HG02623 (cell line): ENCODE measurements at regions not wholly inside any gene's neighbourhood (a gene's known extent, or its start where the extent isn't known, plus 50 kb on each side); places are given as distances from the start of the nearest gene placed in this dataset.
"Not testable (repeated sequence)": the region's sequence is repeated elsewhere in the genome, so short reads cannot be mapped to it uniquely, and the experiment has no call there.

ENCODE experiments used
- ATAC-seq: cut with Tn5 transposase; IDR thresholded peaks from one replicate; pipeline ENCODE4 v1.9.1; 2021; ENCODE audit warnings: moderate library complexity; ENCODE audit not compliant: unreplicated experiment

GRCh38 chr2:107685421-107685986 is 141.2 kb upstream of the RGPD4 start:
- ATAC-seq, result no peak

GRCh38 chr2:107687073-107687472 is 139.6 kb upstream of the RGPD4 start:
- no peak for ATAC-seq

GRCh38 chr2:107688135-107688534 is 138.6 kb upstream of the RGPD4 start:
- ATAC-seq, result no peak

GRCh38 chr2:107693604-107694003 is 133.1 kb upstream of the RGPD4 start:
- ATAC-seq, result no peak

DNA sequence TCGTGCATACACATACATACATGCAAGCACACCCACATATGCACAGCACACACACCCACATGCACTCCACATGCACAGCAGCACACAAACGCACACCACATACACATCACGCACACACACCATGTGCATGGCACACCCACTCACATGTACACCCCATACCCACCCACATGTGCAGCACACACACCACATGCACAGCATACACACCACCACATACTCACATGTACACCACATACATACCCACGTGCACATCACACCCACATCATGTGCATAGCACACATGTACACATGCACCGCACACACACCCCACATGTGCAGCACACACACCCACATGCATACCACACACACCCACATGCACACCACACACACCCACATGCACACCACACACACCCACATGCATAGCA is 132.0 kb upstream of the RGPD4 start:
- ATAC-seq, result no peak

DNA sequence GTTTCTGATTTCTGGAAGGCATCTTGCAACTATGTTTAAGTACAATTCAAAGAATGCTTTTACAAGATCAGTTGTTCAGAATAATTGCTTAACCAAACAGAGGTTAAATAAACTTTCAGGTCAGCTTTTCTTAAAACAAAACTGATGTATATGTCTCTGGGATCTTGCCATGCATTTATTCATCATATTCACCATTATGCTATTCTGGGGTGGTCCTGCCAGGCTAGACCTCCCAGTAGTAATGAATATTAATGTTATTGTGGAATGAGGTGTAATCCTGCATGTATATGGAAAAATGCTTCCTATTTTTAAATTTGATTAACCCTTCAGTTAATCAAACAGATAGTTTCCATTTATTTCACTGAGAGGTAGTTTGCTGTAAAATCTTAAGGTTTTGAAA is 129.3 kb upstream of the RGPD4 start:
- no peak for ATAC-seq

DNA sequence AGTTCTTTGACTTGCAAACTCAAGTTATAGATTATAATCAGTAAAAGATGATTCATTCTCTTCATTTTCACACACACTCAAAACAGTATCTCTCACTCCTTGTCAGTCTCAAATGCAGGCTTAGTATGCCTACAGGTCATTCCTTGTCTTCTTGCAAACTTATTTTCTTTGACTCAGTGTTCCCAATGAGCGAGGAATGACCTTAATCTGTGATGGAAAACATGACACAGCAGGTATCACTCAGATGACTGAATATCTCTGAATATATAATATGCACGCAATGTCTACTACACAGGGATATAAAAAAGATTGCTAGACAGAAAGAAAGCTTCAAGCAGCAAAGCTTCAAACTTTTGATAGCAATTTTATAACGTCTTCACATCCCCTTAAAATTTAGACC is 127.8 kb upstream of the RGPD4 start:
- ATAC-seq, result no peak

GRCh38 chr2:107700073-107700472 is 126.6 kb upstream of the RGPD4 start:
- no peak for ATAC-seq

- ATAC-seq, result no peak
These were observed 114.8 kb upstream of the RGPD4 start for GRCh38 chr2:107711941-107712340.

DNA sequence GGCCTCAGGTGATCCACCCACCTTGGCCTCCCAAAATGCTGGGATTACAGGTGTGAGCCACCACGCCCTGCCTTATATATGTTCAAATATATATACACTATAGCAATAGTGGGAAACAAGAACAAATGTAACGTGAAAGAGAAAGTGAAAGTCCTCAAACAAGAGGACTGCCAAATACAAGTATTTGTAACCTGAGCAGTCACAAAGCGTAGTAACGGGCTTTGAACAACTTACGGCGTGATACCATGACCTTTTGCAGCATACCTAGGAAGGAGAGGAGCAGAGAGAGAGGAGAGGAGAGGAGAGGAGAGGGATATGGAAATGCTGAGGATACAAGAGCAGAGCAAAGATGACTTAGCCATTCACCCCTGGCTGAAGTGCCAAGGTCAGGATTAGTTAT is 113.8 kb upstream of the RGPD4 start:
- peak; percentile 82 for ATAC-seq

- ATAC-seq, result no peak
These were observed 109.0 kb upstream of the RGPD4 start for GRCh38 chr2:107717661-107718060.

DNA sequence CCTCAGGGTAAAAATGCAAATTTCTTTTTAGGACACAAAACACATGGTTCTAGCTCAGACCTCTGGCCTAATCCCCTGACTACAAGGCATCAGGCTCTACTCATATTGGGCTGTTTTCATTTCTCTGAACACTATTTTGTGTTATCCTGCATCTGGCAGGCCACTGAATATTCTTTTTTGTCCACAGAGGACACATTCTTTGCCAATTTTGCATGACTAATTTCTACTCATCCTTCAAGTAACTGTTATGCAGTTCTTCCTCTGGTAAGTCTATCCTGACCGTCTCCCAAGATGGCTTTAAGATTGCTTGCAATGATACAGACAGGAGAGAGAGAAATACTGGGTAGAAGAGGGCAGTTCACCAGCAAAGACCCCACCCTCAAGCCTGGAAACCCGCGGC is 107.6 kb upstream of the RGPD4 start:
- ATAC-seq, result no peak

DNA sequence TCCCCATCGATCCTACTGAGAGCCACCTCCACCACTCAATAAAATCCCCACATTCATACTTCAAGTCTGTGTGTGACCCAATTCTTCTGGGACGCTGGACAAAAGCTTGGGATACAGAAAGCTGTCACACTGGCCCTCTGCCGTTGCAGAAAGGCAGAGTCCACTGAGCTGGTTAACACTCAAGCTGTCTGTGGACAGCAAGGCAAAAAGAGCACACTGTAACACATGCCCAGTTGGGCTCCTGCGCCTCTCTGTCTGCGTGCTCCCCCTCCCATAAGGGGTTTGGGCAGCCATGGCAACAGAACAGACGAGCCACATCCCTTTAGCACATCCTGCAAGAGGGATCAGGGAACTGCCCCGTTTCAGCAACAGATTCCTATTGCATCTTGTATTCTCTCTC is 106.9 kb upstream of the RGPD4 start:
- ATAC-seq, result no peak

DNA sequence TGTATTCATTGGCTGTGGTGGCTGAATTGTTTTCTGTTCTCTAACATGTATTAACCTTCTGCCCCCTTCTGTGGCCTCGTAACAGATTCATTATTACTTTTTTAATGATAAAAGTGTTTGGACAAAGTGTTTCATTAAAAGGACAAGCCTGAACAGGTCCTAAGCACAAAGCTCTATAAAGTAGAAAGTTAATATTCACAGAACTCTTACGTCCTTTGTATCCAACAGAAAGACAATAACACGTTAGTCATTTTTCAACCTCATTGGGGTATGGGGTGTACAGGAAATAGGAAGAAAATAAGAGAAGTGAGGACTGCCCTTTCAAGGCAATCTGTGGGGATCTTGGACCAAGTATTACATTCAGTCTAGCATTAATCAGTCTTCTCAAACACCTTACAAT is 105.5 kb upstream of the RGPD4 start:
- no peak for ATAC-seq

- ATAC-seq, result no peak
These were observed 105.1 kb upstream of the RGPD4 start for GRCh38 chr2:107721586-107721985.

DNA sequence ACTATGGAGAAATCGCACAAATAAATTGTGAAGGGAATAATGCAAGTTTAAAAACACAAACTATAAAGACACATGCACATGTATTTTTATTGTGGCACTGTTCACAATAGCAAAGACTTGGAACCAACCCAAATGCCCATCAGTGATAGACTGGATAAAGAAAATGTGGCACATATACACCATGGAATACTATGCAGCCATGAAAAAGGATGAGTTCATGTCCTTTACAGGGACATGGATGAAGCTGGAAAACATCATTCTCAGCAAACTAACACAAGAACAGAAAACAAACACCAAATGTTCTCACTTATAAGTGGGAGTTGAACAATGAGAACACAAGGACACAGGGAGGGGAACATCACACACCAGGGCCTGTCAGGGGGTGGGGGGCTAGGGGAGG is 100.9 kb upstream of the RGPD4 start:
- not testable (repeated sequence) for ATAC-seq

DNA sequence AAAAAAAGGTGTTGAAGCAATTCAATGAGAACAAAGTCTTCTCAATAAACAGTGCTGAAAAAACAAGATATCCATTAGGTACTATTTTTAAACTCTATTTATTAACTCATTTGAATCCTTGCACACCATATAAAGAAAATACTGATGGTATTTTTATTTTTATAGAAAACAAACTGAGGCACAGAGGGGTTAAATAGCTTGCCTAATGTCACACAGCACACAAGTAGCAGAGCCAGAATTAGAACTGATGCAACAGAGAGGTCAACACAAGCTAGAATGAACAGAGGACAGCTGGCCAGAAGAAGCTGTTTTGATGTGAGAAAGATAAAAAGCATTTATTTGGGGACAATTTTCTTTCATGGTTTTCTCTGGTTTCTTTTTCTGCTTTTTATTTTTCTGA is 99.4 kb upstream of the RGPD4 start:
- ATAC-seq, result no peak

DNA sequence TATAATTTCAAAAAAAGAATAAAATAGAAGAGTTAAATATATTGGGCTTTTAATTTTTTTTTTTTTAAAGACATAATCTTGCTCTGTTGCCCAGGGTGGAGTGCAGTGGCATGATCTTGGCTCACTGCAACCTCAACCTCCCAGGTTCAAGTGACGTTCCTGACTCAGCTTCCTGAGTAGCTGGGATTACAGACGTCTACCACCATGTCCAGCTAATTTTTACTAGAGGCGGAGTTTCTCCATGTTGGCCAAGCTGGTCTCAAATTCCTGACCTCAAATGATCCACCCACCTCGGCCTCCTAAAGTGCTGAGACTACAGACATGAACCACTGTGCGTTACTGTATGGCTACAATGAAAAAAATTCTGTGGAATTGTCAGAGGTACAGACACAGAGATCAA is 98.1 kb upstream of the RGPD4 start:
- no peak for ATAC-seq

- no peak for ATAC-seq
These were observed 97.3 kb upstream of the RGPD4 start for GRCh38 chr2:107729440-107729839.

DNA sequence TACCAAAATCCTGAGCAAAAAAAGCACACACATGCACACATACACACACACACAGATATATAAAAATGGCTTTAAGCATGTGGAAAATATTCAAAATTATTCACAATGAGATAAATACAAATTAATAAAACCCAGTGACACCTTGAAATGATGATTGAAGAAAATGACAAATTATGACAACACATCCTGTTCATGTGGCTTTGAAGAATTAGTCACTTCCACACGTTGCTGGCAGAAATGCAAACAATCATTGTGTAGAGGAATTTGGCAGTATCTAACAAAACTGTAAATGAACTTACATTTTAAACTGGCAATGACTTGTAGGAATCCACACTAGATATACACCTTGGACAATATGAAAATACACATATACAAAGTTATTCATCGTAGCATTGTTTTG is 95.8 kb upstream of the RGPD4 start:
- ATAC-seq, result no peak

DNA sequence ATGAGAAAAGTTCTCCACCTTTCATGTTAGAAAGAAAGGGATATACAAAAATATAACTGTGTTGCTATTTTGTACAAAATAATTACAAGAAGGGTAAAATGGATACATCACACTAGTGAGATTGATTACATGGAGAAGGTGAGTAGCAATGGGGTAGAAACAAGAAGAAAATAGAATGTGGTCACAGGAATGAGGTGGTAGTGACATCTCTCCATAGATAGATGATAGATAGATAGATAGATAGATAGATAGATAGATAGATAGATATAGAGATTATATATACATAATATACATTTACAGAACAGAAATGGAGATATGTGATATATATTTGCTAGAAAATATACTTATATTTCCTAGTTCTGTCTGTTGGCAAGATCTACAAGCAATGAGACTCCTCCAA is 95.3 kb upstream of the RGPD4 start:
- no peak for ATAC-seq

GRCh38 chr2:107735201-107735600 is 91.5 kb upstream of the RGPD4 start:
- no peak for ATAC-seq

DNA sequence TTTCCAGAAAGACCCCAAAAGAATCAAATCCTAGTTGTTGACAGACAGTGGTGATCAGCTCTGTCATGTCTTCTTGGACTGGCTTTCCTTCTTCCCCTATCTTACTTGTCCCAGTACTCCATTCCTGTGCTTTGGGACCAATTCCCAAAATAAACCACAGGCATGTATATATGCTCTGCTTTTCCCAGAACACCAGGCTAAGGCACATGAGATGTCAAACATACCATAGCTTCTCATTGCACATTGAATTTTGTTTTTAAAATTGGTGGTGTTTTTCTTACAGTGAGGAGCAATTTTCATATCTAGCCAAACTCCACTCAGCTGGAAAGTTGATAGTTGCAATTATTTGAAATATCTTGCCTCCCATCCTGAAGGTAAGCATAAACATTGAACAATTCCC is 88.9 kb upstream of the RGPD4 start:
- no peak for ATAC-seq

- no peak for ATAC-seq
These were observed 88.4 kb upstream of the RGPD4 start for GRCh38 chr2:107738266-107738665.
